ENCODE measurements at regions not wholly inside any gene's neighbourhood (a gene's known extent, or its start where the extent isn't known, plus 50 kb on each side); places are given as distances from the start of the nearest gene placed in this dataset.
"Not testable (repeated sequence)": the region's sequence is repeated elsewhere in the genome, so short reads cannot be mapped to it uniquely, and the experiment has no call there.

DNA sequence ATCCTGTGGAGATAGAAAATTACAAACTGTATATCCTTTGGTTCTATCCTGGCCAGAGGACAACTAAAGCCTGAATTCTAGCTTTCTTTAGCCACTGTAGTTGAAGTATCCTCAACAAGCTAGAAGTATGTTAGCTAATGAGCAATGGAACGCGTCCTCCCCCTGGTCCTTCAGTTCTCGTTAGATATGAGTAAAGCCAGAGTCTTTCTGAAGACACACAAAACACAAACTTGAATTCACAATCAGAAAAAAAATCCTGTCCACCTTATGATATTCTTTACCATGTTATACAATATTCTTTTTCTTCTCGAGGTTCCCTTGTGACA lies 1527.0 kb upstream of the SLC10A2 start:
- DNase-seq: no peak

DNA sequence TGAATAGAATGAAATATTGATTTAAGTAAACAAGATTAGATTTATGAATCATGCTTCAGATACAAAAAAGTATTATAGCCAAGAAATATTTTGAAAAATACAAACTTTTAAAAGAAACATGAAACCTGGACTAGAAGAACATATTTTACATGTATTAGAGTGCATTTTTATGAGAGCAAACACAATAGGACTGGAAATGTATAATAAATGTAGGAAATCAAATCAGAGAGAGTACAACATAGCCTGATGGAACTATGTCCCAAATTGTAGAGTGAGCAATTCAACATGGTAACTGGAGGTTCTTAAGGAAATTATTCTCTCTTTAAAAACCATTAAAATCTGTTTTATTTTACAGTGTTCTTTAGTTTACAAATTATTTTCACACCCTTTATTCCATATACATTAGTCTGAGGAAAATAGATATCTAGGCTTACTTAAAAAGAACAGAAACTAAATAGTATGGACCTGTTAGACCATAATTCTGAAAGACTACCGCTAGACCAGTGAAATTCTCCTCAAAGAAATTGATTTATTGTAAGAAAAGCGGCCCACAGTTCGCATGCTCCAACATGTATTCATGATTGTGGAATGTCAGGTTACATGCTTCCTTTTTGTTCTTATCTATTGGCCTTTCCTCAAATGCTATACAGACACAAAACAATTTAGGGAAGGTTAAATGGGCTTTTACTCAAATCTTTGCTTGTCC lies 1526.5 kb upstream of the SLC10A2 start:
- DNase-seq: no peak

DNA sequence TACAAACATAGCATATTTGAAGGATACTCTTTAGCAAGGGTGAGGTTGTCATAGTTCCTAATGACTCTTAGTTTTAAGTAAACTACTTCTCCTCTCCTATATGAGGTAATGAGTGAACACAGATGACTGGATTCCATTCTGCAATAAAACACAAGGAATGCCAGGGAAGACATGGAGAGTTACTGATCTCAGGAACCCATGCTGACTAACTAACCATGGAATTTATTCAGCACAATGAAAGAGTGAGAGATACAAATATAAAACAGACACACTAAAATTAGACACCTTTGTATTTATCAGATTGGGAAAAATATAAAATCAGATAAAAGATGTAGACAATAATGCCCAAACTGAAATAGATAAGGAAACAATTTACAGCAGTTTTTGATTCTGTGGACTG lies 1525.9 kb upstream of the SLC10A2 start:
- DNase-seq: peak; percentile 88

DNA sequence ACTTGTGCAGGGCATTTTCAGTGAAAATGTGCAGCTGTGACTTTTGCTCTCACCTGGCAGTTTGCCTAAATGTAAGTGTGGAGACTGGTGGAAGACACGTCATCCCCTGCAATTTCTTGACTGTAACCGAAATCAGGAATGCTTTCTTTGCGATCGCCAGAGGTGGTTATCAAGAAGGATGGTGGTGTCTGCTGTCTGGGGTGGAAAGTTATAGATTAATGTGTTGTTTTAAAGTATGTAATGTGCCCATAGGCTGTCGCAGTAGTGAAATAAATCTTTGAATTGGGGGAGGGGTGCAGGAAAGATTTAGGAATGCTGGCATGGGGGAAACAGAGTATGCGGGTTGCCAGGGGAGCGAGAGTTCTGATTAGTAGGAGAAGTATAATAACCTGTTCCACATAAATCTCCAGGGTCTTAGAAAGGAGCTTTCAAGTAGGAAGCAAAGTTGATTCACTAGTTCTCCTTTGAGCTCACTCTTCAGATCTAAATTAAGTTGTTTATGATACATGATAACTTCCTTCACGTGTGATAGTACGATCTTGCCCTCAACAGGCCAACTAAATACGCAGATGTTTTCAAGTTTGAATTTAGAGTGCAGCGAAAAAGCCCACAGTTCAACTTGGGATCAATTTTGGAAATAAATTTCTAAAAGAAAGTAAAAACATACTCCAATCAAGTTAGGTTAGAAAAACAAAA lies 1520.0 kb upstream of the SLC10A2 start:
- peak; percentile 80 for DNase-seq

DNA sequence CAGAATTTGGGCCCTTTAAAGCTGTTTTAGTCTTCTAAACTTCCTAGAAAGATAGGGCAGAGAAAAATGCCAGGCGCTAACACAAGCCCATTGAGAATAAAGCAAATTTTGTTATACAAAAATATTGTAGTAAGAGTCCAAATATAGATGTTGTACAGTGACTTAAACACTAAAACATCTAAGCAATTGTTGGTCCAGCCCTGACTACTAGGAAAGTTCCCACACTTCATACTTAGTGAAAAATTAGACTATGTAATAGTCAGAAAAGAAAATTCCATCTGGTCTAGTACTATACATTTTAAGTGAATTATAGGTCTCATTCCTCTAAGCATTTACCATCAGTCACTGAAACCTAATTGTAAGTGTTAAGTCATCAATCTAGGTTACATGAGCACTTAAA lies 1518.3 kb upstream of the SLC10A2 start:
- DNase-seq: peak; percentile 61

DNA sequence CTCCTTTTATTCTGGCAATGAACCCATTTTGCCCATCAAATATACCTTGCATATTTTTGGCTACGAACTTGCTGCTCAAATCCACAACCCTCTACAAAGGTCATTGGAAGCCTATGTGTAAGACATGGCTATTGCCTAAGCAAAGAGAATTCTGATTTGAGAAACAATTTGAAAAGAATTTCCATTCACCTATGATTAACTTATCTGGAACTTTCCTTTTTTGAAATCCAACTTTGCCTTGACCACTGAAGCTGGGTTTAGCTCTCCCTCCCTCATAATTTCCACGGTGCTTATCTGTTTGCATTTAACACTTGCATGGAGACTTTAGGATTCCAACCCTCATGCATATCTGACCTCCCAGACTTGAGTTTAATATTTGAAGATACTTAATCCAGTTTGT lies 1514.7 kb upstream of the SLC10A2 start:
- no peak for DNase-seq

DNA sequence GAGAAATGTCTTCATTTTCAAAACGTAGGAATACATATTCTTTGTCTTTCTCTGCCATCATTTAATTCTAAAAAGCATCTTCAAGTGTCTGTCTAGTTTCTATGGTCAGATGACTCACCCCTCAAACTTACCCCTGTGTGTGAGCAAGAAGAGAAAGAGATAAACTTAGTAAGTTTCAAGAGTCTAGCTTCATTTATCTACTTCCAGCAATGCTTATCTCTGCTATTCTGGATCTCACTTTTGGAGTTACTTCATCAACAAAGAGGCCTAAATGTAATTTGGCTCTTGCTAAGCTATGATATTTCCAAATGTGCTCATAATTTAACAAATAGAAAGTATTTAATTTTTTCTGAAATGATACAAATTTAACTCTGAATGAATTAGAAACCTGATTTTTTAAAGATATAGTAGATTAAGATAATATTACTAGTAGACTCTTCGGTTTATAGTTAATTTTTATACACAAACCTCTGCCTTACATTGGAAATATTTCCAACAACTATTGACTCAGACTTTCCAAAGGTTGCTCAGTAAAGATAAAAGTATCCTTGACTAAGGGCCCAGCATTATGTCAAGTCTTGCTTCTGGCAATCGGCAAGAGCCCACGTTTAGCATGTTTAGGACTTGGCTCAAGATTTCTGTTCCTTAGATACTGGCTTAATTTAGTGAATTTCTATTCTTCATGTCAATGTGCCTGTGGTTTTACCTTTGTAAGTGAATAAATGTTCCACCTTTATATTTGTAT lies 1511.0 kb upstream of the SLC10A2 start:
- DNase-seq: no peak

DNA sequence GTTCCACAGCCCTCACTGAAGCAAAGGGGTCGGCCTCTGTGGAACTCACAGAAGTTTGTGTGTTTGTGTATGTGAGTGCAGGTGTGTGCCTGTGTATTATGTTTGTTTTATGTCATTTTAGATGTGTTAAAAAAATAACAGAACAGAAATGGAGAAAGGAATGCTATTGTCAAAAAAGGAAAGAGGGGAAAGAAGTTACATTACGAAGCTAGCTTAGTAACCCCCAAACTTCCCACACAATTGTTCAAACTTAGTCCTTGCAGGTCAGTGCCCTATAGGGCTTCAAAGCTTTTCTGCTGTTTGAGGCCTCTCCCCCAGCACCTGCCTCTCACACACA lies 1505.6 kb upstream of the SLC10A2 start:
- no peak for DNase-seq

DNA sequence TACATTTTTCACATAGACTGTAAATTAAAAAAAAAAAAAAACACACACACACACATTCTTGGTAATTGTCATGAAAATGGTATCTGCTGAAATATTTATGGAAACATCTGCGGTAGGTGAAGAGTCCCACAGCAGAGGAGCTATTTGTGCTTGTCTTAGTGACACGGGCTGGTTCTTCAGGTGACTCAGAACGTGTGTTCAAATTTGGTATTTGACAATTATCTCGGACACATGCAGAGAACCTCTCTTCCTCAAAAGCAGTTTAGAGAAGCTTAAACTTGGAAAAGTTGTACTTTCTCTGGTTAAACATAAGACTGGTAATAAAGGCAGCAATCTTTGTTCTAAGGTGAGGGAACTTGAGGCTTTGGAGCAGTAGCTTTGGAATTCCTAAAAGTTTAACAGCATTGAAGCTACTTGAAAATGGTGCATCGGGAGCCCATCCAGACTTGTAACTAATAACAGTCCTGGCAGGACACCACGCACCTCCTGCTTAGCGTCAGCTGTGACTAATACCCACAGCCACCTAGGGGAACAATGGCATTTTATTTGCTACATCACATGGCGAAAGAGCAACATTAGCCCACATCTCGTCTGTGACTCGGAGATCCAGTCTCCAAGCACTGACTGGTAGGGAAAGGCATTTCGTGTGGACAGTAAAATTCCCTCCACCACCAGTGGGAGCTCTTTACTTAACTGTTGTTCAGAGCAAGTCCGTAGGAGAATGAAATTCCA lies 1505.1 kb upstream of the SLC10A2 start:
- DNase-seq: peak; percentile 86

DNA sequence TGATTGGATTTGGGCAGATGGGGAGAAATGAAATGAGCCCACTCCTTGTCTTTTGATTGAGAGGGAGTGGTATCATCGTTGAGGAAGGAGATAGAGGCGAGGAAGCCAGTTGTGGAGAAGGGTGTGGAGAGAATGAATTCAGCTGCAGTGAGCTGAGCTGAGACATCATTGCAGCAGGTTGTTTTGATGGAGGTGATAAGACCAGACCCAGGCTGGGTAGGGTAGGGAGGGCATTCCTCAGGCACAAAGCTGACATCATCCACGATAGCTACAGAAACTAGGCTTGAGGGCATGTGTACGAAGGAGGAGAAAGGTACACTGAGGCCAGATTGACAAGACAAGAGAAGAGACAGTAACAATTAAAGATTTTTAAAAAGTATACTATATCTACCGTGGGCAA lies 1500.9 kb upstream of the SLC10A2 start:
- no peak for DNase-seq

DNA sequence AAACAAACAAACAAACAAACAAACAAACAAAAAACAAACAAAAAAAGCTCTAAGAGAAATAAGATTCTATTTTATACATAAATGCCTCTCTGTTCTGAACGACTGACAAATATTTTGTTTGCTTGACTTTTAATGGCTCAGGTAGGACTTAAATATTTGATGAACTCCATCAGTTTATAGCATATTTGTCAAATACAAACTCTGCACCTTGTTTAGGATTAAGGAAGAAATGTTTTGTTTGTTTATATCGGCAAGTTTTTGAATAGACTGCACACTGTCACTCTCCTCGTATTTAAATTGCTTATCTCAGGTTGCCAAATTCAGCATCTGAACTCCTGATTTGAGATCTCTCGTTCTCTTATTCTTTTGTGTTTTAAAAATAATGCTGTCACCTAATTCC lies 1499.7 kb upstream of the SLC10A2 start:
- no peak for DNase-seq

DNA sequence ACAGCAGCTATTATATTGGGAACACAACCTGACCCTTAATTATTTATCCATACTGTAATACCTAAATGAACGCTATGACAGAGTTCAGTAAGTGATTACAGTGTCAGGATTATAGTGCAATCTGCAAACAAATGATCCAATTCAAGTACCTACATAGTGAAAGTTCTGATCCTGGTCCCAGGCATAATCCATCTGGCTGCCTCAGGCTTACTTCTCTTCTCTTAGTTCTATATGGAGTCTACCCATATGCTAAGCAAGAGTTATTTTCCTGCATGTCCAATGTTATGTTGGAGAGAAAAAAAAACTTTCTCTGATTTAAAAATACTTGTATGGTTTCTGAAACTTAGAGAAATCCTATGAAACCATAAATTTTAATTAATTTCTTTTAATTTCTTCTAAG lies 1487.7 kb upstream of the SLC10A2 start:
- no peak for DNase-seq

DNA sequence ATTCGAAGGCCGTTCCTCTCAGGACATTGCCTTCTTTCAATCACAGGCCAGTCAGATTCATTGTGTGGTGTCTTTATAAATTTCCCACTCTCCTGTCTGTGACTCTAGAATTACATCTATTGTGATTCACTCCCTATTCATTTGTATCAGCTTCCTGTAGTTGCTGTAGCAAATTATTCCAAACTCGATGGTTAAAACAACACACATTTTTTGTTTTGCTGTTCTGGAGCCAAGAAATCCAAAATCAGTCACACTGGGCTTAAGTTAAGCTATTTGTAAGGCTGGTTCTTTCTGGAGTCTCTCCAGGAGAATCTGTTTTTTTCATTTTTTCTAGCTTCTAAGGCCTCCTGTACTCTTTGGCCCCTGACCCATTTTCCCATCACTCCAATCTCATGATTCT lies 1487.0 kb upstream of the SLC10A2 start:
- DNase-seq: peak; percentile 54

DNA sequence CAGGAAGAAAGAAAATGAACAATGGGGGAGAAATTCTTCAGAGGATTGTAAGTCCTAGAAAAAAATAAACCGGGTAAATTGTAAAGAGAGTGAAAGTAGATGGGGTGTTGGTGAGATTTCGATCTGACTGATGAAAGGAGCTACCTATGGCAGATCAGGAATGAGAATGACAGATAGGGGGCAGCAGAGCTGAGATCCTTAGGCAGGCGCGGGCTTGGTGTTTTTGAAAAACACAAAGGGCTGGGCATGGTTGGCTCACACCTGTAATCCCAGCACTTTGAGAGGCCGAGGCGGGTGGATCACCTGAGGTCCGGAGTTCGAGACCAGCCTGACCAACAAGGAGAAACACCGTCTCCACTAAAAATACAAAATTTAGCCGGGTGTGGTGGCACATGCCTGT lies 1468.6 kb upstream of the SLC10A2 start:
- no peak for DNase-seq

DNA sequence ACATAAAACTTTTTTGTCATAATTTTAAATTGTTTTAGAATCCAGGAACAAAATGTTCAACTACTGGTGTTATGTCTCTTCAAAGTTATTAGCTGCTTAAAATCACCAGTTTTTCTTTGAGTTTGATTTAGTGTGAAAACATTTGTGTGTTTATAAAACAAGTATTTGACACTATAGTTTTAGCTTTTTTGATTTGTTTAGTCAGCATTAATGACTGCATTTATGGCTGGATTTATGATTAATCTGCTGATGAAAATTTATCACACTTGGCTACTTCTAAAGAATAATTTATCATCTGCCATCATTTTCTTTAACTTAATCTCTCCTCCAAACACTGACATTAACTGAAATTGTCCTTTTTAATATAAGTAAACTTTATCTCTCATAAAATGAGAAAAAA lies 1465.9 kb upstream of the SLC10A2 start:
- DNase-seq: no peak

DNA sequence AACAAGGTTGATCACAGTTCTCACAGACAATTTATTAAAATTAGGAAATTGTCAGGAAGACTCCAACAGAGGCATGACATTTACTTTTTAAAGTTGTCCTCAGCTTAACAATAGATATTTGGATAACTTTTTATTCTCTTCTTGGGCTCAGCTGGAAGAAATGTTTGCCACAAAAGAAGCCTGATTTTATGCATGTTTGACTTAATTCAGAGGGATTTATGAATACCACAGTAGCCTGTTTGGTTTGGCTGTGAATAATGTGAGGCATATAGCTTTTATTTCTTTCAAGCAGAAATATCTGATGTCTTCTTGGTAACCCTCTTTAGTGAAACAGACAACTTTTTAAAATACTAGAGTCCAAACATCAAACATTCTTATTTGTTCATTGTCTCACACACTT lies 1464.5 kb upstream of the SLC10A2 start:
- DNase-seq: no peak

DNA sequence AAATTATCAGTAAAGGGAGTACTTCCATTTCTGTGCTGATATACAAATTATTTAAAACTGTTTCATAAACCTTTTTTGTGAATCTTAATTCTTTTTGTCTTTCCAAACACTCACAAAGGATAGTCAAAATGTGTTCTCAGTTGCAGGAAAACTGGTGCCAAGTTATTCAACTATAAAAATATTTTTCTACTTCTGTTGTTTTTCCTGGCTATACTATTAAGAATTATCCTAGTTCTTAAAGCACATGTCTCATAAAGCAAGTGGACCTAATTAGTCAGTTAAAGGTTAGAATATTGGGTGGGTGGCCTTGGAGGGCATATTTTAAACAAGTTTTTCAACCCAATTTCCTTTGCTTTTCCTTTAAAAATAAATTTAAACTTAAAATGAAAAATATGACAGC lies 1460.3 kb upstream of the SLC10A2 start:
- DNase-seq: no peak

DNA sequence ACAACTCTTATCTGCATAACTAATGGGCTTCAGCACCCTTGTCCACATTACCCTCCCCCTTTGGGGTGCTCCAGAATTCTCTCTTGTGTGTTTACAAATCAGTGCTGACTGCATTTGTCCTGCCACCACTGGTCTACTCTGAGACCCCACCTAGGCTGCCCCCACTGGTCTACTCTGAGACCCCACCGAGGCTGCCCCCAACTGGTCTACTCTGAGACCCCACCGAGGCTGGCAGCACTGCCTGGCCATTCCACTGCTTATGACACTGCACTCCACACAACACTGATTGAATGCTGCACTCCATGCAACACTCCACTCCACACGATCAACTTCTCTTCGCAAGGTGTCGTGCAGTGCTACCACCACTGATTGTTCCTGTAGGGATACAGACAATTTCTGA lies 1459.2 kb upstream of the SLC10A2 start:
- no peak for DNase-seq

DNA sequence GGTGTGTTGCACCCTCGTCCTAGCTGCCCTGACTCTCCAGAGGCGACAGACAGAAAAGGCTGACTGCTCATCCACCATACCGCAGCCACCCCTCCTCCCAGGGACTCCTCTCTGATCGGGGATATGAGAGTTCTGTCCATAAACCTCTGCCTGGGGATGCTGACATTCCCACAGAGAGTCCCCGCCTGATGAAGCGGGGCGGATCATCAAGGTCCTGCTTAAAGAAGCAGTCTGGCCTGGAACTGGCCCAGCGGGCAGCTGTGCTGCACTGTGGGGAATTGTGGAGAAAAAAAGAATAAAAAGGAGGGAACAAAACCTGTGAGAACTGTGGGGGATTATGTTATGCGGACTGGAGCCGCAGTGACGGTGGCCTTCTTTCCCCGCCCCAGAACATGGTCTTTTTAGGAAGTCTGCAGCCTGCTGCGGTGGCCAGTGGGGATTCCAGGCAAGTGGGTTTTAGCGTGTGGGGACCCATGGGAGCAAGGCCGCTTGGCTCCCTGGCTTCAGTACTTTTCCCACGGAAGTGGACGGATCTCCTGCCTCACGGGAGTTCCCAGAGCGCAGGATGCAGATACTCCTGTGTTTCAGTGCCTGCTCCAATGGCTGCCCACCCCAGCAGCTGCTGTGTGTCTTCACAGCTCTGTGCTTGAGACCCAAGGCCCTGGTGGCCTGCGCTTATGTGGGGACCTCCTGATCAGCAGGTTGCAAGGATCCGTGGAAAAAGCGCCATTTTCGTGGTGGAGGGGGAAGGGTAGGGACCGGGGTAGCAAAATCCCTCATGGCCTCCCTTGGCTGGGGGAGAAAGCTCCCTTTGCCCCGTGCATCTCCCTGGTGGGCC lies 1456.2 kb upstream of the SLC10A2 start:
- DNase-seq: no peak

DNA sequence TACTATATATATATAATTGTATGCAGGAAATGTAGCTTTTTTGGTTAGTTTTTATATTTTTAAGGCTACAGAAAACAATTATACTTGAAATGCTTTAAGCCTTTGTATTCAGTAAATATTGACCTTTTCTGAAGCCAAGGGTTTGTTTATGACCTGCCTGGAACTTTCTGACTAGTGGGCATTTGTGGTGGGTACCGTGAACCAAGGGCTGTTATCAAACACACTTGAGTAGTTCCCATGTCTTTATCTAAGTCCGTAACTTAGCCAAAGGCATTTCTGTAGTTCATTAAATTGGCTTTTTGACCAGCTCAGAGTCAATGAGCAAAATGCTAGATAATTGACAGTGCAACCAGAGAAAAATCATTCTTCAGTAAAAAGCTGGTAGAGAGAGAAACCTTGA lies 1444.2 kb upstream of the SLC10A2 start:
- DNase-seq: no peak

DNA sequence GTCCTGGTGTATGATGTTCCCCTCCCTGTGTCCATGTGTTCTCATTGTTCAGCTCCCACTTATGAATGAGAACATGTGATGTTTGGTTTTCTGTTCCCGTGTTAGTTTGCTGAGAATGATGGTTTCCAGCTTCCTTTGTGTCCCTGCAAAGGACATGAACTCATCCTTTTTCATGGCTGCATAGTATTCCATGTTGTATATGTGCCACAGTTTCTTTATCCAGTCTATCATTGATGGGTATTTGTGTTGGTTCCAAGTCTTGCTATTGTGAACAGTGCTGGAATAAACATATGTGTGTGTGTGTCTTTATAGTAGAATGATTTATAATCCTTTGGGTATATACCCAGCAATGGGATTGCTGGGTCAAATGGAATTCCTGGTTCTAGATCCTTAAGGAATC lies 1427.3 kb upstream of the SLC10A2 start:
- DNase-seq: not testable (repeated sequence)

DNA sequence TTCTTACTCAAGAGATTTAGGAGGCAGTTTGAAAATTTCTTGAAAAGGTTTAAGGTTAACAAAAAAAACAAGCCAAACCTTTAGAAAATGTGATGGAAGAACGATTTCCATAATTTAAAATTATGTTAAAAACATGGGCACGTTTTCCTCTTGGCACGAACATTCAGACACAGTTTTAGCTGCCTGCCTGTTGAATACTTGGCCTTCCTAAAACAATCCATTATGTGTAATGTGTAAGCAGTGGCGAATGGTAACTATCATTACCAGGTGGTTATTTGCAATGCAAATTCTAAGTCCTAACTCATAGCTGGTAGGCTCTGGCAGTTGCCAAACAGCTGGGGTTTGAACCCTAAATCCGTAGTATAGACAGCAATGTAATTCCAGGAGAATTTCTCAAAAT lies 1425.7 kb upstream of the SLC10A2 start:
- DNase-seq: no peak

DNA sequence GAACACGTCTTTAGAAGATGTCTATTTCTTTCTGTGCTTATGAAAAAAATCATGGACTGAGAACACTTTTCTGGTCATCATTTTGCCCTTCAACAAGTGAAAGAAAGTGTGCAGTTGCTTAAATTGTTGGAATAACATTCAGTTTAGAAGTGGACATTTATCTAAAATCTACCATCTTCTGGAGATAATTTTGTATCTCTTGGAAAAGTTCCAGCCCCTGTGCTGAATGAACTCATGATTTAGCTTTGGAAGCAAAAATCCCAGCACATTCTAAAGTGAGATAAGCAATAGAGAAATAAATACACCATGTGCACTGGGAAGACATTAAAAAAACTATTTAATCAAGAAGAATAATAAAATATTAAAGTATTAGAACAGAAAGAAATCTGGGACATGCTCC lies 1420.8 kb upstream of the SLC10A2 start:
- no peak for DNase-seq

Data from fibroblast of skin of abdomen (primary cell).